Stimulated activated naive CD8-positive, alpha-beta T cell treated with anti-CD3 and anti-CD28 coated beads, Interleukin-15, Interleukin-2, amounts not matched to agents 100 U/mL and 50 U/mL, for 24 hours (primary cell): ENCODE measurements at regions not wholly inside any gene's neighbourhood (a gene's known extent, or its start where the extent isn't known, plus 50 kb on each side); places are given as distances from the start of the nearest gene placed in this dataset.
"Not testable (repeated sequence)": the region's sequence is repeated elsewhere in the genome, so short reads cannot be mapped to it uniquely, and the experiment has no call there.

Source experiments
- ATAC-seq: fragments of 150-1000 bp; cut with Tn5 transposase; one replicate; pipeline ENCODE4 v1.10.0; 2021
- DNase-seq: peaks from one replicate; pipeline ENCODE4 v3.0.0; 2021

- no peak for ATAC-seq
Measured at GRCh38 chr6:155913816-155914215, 458.2 kb upstream of the NOX3 start.

DNA sequence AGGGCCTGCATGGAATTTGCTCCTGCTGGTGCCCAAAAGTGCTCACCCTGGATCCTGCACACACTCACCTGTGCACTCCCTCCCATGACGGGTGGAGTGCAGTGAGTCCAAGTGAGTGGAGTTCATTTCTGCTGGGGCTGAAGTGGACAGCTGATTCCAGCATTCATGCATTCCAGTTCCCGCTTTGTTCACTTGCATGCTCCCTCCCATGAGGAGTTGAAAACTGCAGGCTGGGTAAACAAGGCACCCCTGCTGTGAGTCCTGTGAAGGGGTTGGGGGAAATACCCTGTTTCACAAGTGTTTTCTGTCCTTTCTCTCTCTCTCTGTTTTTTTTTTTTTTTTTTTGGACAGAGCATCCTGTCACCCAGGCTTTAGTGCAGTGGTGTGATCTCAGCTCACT, 454.1 kb upstream of the NOX3 start:
- DNase-seq (no peak), ATAC-seq (no peak)

More at GRCh38 chr6:155913816-155914215, 458.2 kb upstream of the NOX3 start:
- no peak for DNase-seq

GRCh38 chr6:155895641-155896040, 440.0 kb upstream of the NOX3 start:
- DNase-seq (no peak), ATAC-seq (no peak)

DNA sequence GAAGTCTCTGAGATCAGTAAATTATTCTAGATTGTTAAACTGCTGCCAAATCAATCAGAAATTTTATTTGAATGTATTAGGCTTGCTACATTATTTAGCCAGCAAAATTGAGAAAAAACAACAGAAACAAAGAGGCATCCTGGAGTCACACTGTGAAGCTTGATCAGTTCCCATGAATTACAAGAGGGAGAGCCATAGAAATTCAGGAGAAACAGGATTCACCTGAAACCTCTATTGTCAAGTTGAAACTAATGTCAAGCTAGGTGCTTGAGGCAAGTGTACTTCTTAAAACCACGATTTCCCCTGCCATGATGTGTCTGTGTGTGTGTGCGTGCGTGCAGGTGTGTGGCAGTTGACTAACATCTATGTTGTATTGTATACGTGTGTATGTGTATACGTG, 439.1 kb upstream of the NOX3 start:
- DNase-seq (no peak), ATAC-seq (no peak)

DNA sequence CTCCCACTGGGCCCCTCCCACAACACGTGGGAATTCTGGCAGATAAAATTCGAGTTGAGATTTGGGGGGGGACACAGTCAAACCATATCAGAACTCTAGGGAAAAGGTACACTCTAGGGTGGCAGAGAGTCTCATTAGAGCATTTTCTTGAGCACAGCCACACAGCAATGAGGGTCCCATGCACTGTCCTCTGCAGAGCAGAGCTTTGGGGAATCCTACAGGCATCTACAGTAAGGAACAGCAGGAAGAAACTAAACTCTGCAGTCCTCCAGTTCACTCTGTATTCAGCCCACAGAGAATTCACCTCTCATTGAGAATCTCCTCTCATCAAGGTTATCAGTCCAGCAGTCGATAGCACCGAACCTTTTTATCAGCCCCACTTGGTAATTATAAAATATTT, 438.6 kb upstream of the NOX3 start:
- no peak for DNase-seq
- no peak for ATAC-seq

DNA sequence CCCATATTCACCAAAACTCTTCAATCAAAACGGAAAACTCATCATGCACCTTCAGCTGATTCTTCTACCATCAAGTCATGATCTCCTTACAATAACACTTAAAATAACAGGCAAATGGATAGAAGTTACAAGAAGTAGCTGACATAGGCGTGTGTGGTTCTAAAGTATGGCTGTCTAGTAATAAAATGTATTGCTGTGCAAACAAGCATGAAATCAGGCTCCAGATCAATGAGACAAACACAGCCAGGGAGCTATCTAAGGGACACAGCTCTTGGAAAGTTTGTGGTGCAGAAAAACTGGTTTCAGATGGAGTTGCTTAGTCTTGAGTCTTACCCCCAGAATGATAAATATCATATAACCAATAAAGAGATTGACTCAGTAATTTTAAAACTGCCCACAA, 434.8 kb upstream of the NOX3 start:
- ATAC-seq: no peak
- DNase-seq: no peak

GRCh38 chr6:155889410-155889809, 433.8 kb upstream of the NOX3 start:
- DNase-seq: no peak
- no peak for ATAC-seq

DNA sequence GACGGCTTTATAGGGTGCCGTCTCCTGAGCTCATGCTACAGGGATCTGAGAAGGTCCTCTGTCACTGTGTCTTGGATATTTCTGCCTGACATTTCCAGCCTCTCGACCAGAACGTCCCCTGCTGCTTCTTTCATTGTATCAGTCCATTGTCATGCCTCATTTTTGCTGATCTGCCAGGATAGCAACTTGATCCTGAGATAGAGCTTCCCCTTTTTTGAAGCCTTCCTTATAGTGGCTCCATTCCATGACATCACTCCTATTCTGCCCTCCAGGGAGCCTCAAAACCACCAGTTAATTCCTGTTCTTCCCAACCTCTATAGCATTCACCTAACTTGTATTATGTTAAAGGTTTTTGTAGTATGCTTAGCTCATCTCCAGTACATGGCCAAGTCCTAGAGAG, 431.8 kb upstream of the NOX3 start:
- ATAC-seq: no peak
- DNase-seq: no peak

- DNase-seq (no peak), ATAC-seq (no peak)
Measured at GRCh38 chr6:155883741-155884140, 428.1 kb upstream of the NOX3 start.

- no peak for DNase-seq
- ATAC-seq: no peak
Measured at GRCh38 chr6:155883334-155883731, 427.7 kb upstream of the NOX3 start.

DNA sequence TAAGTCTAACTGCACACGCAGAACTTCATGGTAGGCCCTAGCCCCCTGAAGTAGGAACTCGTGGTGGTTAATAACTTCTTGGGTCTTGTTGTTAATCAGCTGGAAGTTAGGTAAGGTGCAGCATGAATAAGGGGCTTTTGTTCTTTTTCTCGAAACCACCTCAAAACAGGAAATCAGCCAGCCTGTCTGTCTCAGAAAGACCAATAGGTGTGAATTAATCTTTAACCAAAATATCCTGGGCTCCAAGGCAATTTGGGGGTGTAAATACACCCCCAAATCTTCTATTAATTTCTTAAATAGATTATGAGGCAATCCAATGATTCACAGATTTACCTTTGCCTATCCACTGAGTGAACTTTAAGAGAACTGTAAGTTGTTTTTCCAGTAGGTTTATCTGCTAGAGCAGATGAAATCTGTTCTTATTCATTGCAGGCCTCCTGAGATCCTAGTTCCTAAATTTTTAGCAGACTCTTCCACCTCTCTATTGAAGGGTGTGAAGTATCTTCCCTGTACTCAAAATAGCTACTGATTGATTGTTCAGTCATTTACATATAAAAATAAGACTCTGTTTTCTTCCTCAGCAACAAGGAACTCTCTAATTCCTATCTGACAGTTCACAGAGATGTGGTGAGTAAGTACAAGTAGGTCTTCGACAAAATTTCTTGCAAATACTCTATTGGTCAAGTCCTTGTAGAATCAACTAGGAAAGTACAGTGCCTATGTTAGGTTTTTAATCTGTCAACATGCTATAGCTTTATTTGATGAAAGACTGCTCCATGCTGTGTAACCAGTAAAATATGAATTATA, 427.1 kb upstream of the NOX3 start:
- DNase-seq (no peak), ATAC-seq (no peak)

DNA sequence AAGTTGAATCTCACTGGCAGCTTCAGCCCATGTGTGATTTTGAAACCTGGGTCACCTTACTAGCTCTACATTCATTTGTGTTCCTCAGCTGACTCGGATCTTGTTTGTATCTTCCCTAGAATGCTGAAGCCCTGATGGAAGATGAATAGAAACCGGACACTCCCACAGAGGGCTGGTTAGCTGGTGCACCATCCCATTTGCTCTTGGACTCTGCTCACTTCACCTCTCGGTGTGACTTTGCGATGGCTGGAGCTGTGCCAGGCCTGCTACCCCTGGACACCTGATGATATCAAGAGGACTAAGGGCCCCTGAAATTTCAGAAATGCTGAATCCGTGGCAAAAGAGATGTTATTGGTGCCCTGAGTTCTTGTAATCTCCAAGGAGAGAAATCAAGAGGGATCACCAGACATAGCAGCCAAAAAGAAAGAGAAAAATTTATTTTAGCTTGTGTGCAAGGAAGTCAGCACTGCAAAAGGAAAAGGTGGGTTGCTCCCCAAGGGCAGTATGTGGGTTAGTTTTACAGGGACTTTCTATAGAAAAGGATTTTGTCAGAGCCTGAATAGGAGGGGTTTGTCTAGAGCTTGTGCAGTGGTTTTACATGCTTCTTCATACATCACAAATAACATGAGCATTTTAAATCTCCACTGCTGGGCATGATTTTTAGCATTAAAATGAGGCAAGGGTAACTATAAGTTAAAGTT, 426.3 kb upstream of the NOX3 start:
- DNase-seq (no peak), ATAC-seq (no peak)

- DNase-seq: no peak
Measured at GRCh38 chr6:155880900-155881299, 425.3 kb upstream of the NOX3 start.

DNA sequence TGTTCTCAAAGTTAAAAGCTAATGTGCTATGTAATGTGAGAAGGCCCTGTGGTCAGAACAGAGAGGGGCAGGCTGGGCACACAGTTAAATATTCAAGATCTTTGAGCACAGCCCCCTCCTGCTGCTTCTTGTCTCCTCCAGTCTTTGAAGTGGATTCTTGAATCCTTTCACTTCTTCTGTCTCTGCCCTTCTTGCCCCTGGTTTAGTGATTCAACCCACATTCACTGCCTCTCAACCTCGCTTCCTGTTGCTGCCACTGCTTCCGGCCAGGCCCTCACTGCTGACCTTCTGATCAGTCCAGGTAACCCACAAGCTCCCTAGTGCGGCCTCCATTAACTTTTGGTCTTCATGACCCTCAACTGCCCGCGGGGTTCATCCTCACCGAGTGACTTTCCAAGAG, 417.3 kb upstream of the NOX3 start:
- DNase-seq (no peak), ATAC-seq (no peak)

More at GRCh38 chr6:155880900-155881299, 425.3 kb upstream of the NOX3 start:
- no peak for ATAC-seq

GRCh38 chr6:155867682-155868081, 412.0 kb upstream of the NOX3 start:
- ATAC-seq (no peak), DNase-seq (no peak)

GRCh38 chr6:155866676-155867390, 411.2 kb upstream of the NOX3 start:
- ATAC-seq, DNase-seq: not testable (repeated sequence)

- ATAC-seq: no peak
- no peak for DNase-seq
Measured at GRCh38 chr6:155861821-155862220, 406.2 kb upstream of the NOX3 start.

DNA sequence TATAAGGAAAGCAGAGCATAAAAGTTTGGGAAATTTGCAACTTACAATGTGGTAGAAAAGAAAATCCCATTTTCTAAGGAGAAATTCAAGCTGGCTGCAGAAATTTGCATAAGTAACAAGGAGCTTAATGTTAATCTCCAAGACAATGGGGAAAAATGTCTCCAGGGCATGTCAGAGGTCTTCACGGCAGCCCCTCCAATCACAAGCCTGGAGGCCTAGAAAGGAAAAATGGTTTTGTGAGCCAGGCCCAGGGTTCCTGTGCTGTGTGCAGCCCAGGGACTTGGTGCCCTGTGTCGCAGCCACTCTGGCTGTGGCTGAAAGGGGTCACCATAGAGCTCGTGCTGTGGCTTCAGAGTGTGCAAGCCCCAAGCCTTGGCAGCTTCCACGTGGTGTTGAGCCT, 403.3 kb upstream of the NOX3 start:
- ATAC-seq, DNase-seq: not testable (repeated sequence)

DNA sequence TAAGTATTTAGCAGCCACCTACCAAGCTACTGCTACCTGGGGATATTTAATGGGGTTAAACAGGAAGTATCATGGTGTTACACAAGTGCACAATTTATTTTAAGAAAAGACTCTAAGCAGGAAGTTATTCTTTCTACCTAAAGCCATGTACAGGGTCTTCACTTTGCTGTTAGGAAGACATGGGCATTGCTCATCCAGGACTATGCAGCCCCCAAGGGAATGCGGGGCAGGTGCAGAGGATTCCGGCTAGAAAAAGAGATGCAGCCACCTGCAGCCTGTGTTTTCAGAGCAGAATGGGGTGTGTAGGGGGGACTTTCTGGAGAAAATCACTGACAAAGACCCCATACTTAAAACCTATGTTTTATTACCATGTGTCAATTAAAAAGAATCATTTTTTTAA, 399.1 kb upstream of the NOX3 start:
- ATAC-seq: no peak
- no peak for DNase-seq

DNA sequence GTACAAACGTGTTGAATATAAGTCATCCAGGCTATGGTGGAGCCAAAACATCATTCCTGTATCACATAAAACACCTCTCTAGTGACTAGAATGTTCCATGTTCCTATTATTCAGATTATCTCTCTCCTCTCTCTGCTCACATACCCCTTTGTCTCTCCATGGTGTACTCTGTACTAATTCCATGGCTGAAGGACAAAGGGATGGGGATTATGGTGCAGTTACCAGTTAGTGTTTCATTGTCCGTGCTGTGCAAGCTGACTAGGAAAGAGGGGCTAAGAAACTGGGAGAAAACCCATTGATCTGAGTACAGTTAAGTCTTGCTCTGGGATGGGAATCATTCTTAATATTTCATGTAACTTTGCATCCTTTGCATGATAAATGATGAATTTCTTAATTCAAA, 397.4 kb upstream of the NOX3 start:
- DNase-seq: no peak
- no peak for ATAC-seq

GRCh38 chr6:155850408-155850841, 394.8 kb upstream of the NOX3 start:
- DNase-seq: no peak
- no peak for ATAC-seq

DNA sequence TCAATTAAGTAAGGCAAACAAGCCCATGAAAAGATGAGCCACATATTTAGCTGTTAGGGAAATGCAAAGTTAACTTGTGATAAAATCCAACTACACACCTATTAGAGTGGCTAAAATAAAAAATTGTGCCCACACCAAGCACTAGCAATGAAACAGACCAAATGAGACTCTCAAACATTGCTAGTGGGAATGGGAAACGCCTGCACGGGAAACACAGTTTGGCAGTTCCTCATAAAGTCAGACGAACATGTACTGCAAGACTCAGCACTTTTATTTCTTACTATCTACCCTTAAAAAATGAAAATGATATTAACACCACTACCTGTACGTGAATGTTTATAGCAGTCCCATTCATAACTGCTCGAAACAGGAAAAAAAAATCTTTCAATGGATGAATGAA, 392.1 kb upstream of the NOX3 start:
- DNase-seq: no peak
- ATAC-seq: no peak

GRCh38 chr6:155837474-155837873, 381.8 kb upstream of the NOX3 start:
- ATAC-seq: no peak
- no peak for DNase-seq
